ENCODE measurements at regions not wholly inside any gene's neighbourhood (a gene's known extent, or its start where the extent isn't known, plus 50 kb on each side); places are given as distances from the start of the nearest gene placed in this dataset.

GRCh38 chr10:88101666-88102065 is 238.2 kb downstream of the PTEN start (continued):
- TF ChIP-seq CHD7 (IDR thresholded peaks at IDR 0.05; ENCODE audit: insufficient replicate concordance, low read length) (no peak), TEAD4 (IDR thresholded peaks at IDR 0.05; ENCODE audit: low read depth, low read length) (no peak)

All from H1 (cell line).